ENCODE measurements at regions not wholly inside any gene's neighbourhood (a gene's known extent, or its start where the extent isn't known, plus 50 kb on each side); places are given as distances from the start of the nearest gene placed in this dataset.

- TF ChIP-seq POLR2AphosphoS5 (IDR thresholded peaks at IDR 0.05) (no peak), CTCF (IDR thresholded peaks at IDR 0.05) (no peak)
Measured at GRCh38 chr6:82521369-82521768, 157.8 kb downstream of the TPBG start.

Measured in suprapubic skin (tissue), 3 donors.